CD4-positive, alpha-beta T cell treated with Interferon gamma for 1 hour (primary cell): ENCODE measurements at regions not wholly inside any gene's neighbourhood (a gene's known extent, or its start where the extent isn't known, plus 50 kb on each side); places are given as distances from the start of the nearest gene placed in this dataset.

ENCODE experiments used
- DNase-seq: peaks from one replicate; pipeline ENCODE4 v3.0.0-alpha.2; 2020

DNA sequence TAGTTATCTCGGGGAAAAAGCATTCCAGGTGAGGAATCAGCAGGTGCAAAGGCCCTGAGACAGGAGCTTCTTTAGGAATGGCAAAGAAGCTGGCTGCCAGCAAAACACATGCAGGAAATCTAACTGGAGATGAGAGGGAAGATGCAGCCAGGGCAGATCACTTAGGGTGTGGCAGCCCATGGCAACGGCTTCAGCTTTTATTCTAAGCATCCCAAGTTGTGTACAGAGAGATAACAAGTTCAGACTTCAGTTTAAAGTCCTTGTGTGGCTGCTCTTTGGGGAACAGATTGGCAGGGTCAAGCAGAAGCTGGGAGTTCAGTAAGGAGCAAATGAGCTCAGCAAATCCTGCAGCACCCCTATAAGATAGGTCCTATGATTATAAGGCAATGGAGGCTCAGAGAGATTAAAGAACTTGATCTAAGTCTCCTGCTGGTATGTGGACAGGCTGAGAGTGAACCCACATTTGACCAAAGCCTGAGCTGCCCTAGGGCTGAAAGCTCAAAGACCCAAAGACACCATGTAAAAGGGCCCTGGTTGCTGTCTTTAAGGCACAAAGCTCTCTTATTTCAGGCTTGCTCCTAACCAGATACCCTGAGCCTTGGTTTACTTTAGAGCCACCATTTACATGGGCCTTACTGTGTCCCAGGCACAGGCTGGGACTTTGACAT lies 466.8 kb downstream of the SOX6 start:
- DNase-seq = no peak

DNA sequence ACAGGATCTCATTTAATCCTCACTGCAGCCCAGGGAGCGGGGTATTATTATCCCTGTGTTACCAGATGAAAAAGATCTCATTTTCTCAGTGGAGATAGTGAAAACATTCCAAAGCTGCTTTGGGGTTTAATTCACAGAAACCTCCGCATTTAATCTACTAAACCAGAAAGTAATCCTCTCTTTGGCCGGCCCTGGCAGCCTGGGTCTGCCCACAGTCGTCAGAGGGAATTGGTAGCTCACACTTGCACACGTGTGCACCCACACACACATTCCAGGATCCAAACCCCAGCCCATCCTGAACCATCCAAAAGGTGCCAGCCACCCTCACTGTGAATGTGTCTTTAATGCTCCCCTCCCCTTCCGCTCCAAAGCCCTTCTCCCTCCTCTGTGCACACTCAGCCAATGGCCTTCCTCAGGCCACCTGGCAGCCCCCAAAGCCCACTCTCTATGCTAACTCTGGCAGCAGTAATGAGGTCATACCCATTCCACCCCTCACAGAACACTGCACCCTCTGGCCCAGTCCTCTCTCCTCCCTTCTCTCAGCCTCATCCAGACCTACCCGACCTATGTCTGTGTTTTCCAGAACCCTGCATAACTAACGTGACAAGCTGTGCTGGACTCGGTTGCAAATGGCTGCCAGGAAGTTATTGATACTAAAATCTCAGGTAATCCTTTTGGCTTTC lies 466.2 kb downstream of the SOX6 start:
- DNase-seq = no peak

DNA sequence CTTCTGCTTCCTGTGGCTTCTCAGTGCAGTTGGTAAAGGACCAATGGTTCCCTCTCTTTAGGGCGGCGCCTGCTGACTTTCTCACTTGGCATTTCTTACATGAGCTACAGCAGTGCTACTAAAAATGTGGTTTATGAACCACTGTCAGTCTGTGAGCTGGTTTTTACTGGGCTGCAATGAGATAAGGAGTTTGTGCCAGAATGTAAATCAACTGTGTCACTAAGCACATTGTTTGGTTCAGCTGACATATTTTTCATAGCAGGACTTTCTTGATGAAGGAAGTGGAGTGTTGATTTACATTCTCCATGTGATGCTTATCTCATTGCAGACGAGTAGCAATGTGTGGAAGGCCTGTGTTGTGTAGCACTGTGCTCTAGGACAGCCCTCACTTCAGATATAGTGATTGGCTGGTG lies 463.3 kb downstream of the SOX6 start:
- no peak for DNase-seq

DNA sequence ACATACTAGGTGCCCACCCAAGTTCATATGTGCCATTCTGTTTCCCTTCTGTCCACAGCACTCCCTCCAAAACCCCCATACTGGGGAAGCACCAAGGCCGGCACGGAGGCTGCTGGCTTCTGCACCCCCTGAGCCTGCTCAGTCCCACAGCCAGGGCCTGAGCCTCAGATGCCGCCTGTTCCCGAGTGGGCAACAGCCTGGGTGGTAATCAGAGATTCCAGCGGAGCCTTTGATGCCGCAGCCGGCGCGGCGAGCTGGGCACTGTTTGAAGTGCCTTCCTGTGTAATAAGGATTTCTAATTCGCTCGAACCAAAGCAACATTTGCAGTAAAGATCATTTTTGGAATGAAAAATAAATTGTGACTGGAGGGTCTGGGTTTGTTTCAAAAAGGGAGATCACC lies 460.3 kb downstream of the SOX6 start:
- no peak for DNase-seq

DNA sequence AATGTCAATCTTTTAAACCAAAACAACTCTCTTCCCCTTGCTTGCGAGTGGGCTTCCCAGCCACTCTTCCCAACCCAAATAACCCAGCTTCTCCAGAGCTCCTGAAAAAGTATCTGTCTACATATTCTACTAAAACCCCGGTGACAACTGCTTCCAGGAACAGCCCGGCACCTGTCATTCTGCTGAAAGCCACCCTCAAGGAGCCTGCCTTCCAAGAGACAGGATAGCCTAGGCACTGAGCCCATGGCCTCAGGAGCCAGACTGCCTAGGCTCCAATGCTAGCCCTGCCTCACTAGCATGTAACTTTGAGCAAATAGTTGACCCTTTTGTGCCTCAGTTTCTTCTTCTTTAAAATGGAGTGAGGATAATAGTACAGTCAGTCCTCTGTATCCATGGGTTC lies 459.8 kb downstream of the SOX6 start:
- DNase-seq = no peak

DNA sequence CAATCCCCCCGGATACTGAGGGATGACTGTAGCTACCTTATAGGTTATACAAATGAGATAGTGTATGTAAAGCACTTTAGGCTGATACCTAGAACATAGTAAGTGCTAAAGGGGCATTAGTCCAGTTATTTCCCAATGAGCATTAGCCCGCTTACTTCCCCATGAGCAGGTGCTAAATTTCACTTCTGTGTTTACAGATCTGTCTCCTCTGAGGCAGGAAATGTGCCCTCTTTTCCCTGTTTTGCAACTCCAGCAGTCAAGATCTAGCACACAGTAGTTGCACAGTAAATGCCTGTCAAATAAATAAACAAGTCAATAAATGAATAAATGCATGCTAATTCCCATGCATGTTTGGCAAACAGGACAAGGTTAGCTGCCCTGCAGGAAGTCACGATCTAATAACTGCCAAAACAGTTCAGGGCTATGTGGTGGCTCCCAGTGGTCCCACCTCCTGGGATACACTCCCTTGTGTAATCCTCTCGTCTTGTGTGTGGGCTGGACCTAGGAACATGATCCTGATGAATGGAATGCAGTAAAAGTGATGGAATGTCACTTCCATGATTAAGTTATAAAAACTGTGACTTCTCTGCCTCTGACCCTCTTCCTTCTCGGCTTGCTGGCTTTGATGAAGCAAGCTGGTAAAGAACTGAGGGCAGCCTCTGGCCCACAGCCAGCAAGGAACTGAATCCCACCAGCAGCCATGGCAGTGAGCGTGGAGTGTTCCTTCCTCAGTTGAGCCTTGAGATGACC lies 459.0 kb downstream of the SOX6 start:
- DNase-seq = no peak

DNA sequence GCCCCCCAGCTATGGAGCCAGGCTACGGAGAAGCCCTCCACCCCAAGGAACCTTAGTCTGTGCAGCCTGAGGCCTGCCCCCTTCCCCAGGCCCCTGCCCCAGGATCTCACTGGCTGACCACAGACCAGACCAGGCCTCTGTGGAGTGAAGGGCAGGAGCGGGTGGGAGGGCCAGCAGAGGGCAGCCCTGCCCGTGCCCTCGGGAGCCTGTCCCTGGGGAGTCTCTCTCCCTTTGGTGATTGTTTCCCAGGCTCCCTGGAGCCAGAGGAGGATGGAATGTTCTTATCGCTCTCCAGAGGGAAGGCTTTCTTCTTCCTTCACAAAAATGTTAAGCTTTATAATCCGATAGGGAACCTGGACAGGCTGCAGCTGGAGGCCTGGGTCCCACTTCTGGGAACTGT lies 455.3 kb downstream of the SOX6 start:
- DNase-seq = no peak

DNA sequence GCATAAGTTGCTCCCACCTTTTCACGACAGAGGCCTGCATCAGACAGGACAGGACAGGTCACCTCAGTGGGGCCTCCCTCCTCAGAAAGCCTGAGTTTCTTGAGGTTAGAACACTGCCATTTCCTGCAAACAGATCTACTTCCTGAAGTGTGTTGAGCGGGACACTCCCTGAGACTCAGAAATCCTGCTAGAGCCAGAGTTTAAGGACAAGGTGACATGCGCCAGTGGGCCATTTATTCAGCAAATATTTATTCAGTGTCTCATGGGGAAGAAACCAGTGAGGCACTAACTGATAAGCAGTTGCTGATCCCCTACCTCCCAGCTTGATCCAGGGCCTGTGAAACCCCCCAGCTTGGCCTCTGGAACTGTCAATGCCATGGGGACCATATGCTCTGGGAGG lies 454.6 kb downstream of the SOX6 start:
- DNase-seq = no peak

DNA sequence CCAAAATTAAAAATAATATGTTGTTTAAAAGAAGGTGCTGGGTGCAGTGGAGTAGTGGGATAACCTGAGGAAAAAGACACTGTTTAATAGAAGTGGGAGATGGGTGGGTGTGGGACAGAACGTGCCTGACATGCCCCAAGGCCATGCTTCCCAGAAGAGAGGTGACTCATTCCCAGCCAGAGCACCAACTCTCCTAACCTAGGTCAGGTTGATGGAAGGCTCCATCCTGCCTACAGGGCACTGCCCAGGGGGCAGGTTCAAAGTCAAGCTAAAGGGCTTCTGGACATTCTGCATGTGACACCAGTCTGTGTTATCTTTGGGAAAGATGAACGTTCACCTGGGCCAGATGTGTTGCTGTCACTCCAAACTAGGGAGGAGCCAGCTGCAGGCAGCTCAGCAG lies 453.1 kb downstream of the SOX6 start:
- DNase-seq = no peak

DNA sequence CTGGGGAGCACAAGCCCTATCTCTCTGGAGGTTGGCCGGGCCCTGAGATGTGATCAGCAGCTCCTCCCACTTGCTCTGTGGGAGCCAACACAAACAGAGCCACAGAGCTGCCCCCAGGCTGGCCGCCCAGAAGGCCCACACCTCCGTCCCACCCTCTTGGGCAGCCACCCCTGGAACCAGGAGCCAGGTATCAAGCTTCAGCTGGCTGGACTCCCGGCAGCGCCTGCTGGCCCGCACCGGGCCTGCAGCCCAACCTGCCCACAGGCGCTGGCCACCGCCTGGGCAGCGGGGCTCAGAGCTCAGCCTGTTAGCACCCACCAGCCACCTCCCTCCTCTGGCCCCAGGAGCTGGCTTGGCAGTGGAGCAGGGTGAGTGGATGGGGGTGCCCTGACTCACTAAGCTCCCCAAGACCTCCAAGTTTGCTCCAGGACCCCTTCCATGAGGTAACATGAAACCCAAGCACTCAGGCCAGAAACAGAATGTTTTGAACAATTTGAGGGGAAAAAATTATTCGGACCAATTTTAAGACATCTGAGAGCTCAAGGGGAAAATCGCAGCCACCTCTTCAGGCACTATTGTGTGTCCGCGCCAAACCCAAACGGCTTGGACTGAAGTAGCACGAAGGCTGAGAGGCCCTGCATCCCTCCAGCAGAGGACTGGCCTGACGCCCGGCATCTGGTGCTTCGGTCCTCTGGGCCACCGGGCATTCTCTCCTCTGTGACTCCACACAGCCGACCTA lies 450.8 kb downstream of the SOX6 start:
- DNase-seq = no peak

DNA sequence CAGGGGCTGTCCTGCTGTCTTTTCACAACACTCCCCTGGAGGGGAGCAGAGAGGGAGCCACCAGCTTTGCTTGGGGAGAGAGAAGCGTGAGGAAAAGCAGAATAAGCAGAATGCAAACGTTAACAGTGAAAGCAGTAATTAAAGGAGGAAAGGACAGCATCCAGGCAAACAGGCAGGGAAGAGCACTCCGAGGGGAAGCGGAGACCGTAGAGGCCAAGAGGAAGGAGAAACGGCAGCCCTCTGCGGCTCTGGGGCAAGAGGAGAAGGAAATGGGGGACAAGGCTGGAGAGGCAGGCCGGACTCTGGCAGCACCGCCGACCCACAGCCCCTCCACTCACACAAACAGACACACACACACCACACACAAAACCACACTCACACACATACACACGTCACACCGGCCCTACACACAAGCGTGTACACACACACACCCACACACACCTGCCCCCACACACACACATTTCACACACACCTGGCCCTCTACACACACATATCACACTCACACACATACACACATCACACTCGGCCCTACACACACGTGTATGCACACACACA lies 449.8 kb downstream of the SOX6 start:
- DNase-seq = no peak

DNA sequence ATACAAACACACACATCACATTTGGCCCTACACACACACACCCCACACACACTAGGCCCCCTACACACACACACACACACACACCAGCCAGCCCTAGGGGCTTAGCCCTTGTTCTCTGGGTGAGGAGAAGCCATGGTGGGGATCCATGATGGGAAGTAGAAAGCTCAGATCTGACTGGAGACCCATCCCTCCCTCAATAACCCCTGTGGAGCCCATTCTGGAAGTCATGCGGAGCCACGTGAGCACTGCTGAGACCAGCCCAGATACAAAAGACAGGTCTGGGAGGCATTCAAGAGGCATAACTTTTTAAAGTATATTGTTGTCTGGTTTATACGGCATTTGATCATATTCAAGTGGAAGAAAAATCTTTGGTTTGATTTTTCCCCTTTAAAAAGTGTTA lies 448.5 kb downstream of the SOX6 start:
- no peak for DNase-seq

DNA sequence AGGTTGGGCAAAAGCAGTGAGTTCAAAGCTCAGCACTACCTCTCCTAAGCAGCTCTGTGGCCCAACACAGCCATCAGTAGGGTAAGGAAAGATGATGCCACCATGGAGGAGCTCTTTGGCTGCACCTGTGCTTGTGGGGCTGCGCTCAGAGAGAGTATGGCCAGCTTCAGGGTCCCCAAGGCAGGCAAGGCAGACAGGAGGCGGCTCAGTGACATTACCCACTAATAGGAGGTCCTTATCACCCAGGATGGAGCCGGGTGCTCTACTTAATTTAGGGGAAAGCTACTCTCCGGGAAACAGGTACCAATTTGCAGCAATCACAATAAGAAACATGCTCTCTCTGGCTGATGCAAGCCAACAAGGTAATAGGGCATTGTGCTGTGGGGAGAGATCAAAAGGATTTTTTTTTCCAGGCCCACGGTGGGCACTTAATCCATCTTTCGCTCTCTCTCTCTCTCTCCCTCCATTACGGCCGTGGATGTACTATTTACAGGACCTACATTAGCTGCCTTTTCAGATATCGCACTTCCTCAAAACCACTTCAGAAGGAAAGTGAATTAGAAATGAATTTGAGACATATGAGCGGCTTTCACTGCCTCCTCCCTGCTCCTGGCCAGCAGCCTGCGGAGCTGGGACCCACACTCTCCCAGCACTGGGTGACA lies 446.3 kb downstream of the SOX6 start:
- DNase-seq = no peak

DNA sequence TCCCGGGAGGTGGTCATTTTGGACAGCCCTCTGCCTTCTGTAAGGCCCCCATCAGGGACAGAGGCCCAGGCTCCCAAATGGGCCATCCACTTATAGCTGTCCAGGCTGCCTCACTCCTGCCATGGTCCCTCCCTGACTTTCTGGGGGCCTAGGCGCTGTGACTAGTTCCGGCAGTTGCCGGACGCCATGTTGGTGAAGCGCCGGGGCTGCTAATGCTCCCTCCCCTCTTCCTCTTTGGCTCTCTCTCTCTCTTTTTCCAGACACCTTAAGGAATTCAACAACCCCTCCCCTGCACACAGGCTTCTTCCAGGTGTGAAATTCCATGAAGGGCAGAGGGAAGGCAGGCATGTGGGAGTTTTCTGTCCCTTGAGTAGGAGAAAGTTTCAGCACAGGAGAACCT lies 445.6 kb downstream of the SOX6 start:
- no peak for DNase-seq

DNA sequence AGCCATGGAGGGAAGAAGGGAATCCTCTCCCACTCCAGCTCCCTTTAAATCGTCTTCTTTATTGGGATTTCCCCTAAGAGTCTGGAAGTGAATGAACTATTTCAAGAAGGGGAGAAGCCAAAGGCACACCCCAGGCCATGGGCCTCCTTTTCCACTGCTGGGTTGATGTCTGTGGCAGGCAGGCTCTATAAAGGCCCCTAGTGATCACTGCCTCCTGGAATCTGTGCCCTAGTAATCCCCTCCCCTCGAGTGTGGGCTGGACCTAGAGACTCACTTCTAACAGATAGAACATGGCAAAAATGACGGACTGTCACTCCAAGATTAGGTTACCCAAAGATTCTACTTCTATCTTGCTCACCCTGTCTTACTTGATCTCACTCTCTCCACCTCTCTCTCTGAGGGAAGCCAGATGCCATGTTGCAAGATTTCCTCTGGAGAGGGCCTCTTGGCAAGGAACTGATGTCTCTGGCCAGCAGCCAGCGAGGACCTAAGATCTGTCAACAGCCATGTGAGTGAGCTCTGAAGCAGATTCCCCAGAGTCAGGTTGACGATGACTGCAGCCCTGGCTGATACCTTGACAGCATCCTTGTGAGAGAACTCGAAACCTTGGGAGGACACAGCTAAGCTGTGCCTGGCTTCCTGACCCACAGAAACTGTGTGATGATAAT lies 444.8 kb downstream of the SOX6 start:
- no peak for DNase-seq

DNA sequence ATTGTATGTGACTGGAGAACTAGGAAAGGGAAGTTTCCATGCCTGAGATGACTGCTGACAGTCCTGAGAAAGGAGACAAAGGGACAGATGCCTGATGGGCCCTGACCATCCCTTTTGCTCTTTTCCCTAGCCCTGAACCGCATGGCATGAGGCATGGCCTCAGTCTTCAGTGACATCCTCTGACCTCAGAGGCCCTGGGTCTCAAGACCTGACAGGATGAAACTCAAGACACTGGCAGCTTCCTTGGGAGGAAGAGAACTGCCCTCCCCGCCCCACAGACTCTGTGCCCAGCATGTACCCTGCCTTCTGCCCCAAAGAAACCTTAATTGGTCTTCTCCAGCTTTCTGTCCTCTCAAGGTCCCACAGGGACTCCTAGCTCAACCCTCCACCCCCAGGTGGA lies 444.1 kb downstream of the SOX6 start:
- no peak for DNase-seq

DNA sequence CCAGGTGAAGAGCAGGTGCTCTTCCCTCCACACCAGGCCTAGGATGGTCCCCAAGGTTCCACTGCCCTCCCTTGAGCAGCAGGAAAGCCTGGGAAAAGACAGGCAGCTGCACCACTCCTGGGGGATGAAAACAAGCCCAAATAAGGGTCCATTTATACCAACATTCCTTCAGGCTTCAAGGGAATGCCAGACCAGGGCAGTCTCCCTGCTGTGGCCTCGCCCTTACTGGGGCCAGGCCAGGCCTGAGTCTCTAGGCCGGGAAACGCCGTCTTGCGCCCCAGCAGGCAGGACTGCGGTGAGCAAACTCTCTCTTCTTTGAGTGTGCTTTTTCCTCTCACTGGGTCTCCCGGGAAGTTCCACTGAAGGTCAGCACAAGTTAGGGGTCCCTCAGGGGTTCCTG lies 443.5 kb downstream of the SOX6 start:
- no peak for DNase-seq

DNA sequence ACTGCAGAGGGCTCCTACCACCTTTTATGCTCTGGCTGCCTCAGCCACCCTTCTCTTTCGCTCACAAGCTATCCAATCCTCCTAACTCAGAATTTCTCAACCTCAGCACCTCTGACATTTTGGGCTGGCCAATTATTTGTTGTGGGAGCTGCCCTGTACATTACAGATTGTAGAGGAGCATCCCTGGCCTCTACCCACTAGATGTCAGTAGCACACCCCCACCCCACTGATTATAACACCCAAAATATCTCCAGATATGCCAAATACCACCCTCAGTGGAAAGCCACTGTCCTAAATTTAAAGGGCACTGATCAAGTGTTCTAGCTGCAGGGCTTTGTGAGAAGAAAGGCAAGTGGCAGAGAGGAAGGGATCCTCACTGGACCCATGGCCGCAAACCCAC lies 443.1 kb downstream of the SOX6 start:
- no peak for DNase-seq
